ENCODE measurements at regions not wholly inside any gene's neighbourhood (a gene's known extent, or its start where the extent isn't known, plus 50 kb on each side); places are given as distances from the start of the nearest gene placed in this dataset.

DNA sequence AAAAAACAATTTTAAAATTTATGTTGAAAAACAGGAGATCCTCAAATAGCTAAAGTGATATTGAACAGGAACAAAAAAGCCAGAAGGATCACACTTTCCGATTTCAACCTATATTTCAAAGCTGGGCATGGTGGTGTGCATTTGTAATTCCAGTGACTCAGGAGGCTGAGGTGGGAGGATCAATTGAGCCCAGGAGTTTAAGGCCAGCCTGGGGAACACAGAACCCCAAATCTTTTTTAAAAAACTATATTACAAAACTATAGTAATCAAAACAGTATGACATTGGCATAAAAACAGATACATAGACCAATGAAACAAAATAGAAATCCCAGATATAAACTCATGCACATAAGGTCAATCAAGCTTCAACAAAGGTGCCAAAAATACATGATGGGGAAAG lies 68.4 kb downstream of the MEX3B start:
- intact Hi-C loops (cut with DNase I), result no loop called here
- Histone ChIP-seq H3K36me3 (ENCODE audit: control insufficient read depth in 2 of 3, insufficient read depth in 3 of 3, low read length in 3 of 3) (no peaks in the 10 kb centered on the region), H3K9me3 (ENCODE audit: control insufficient read depth in 2 of 3, insufficient read depth in 1 of 3, low read length in 3 of 3) (peaks cover 0 to 14% (median 0%) of the 10 kb centered on the region in 3 donors), H3K27ac (ENCODE audit: low read depth in 2 of 2, low read length in 2 of 2) (no peak overlapping the region), H3K4me1 (ENCODE audit: control insufficient read depth in 2 of 3, insufficient read depth in 2 of 3, low read depth in 1 of 3, low read length in 3 of 3) (no peaks in the 10 kb centered on the region), H3K4me3 (ENCODE audit: low read length in 3 of 3) (no peak overlapping the region), H3K9ac (ENCODE audit: low read length in 3 of 3) (no peak overlapping the region), H3K27me3 (ENCODE audit: control insufficient read depth, insufficient read depth, low read length) (no peaks in the 10 kb centered on the region)
- FAIRE-seq (no peak), DNase-seq (no peak)
- TF ChIP-seq, protein P1, sequence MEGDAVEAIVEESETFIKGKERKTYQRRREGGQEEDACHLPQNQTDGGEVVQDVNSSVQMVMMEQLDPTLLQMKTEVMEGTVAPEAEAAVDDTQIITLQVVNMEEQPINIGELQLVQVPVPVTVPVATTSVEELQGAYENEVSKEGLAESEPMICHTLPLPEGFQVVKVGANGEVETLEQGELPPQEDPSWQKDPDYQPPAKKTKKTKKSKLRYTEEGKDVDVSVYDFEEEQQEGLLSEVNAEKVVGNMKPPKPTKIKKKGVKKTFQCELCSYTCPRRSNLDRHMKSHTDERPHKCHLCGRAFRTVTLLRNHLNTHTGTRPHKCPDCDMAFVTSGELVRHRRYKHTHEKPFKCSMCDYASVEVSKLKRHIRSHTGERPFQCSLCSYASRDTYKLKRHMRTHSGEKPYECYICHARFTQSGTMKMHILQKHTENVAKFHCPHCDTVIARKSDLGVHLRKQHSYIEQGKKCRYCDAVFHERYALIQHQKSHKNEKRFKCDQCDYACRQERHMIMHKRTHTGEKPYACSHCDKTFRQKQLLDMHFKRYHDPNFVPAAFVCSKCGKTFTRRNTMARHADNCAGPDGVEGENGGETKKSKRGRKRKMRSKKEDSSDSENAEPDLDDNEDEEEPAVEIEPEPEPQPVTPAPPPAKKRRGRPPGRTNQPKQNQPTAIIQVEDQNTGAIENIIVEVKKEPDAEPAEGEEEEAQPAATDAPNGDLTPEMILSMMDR (IDR thresholded peaks at IDR 0.05; ENCODE audit: borderline replicate concordance, extremely low read depth, insufficient read depth), result no peak

DNA sequence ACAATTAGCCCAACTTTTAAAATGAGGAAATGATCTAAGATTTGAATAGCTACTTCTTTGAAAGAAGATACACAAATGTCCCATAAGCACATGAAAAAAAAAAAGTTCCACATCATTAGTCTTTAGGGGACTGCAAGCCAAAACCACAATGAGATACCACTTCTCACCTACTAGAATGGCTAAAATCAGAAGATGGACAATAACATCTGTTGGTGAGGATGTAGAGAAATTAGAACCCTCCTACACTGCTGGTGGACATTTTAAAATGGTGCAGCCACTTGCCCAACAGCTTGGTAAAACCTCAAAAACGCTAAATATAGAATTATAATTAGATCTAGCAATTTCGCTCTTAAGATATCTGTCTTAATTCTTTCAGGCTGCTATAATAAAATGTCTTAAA lies 77.1 kb downstream of the MEX3B start:
- H3K9ac ChIP-seq (ENCODE audit: low read length in 3 of 3), result no peak overlapping the region
- H3K4me3 ChIP-seq (ENCODE audit: low read length in 3 of 3), result no peak overlapping the region
- H3K27ac ChIP-seq (ENCODE audit: low read depth in 2 of 2, low read length in 2 of 2), result no peak overlapping the region
- H3K9me3 ChIP-seq (ENCODE audit: control insufficient read depth in 2 of 3, insufficient read depth in 1 of 3, low read length in 3 of 3), result no peaks in the 10 kb centered on the region
- TF ChIP-seq, protein P1 (IDR thresholded peaks at IDR 0.05; ENCODE audit: borderline replicate concordance, extremely low read depth, insufficient read depth), result no peak
- FAIRE-seq (no peak), DNase-seq (no peak)
- intact Hi-C loops (cut with DNase I), result no loop called here
- H3K4me1 ChIP-seq (ENCODE audit: control insufficient read depth in 2 of 3, insufficient read depth in 2 of 3, low read depth in 1 of 3, low read length in 3 of 3), result no peaks in the 10 kb centered on the region
- H3K36me3 ChIP-seq (ENCODE audit: control insufficient read depth in 2 of 3, insufficient read depth in 3 of 3, low read length in 3 of 3), result no peaks in the 10 kb centered on the region
- H3K27me3 ChIP-seq (ENCODE audit: control insufficient read depth, insufficient read depth, low read length), result no peaks in the 10 kb centered on the region

- no peak for FAIRE-seq
- Histone ChIP-seq H3K4me1 (ENCODE audit: control insufficient read depth in 2 of 3, insufficient read depth in 2 of 3, low read depth in 1 of 3, low read length in 3 of 3) (no peaks in the 10 kb centered on the region), H3K27ac (ENCODE audit: low read depth in 2 of 2, low read length in 2 of 2) (no peak overlapping the region), H3K4me3 (ENCODE audit: low read length in 3 of 3) (no peak overlapping the region), H3K9me3 (ENCODE audit: control insufficient read depth in 2 of 3, insufficient read depth in 1 of 3, low read length in 3 of 3) (no peaks in the 10 kb centered on the region), H3K27me3 (ENCODE audit: control insufficient read depth, insufficient read depth, low read length) (no peaks in the 10 kb centered on the region), H3K36me3 (ENCODE audit: control insufficient read depth in 2 of 3, insufficient read depth in 3 of 3, low read length in 3 of 3) (no peaks in the 10 kb centered on the region), H3K9ac (ENCODE audit: low read length in 3 of 3) (no peak overlapping the region)
- DNase-seq, result peak in 1 of 5 donors; percentile 19
- intact Hi-C loops (cut with DNase I), result no loop called here
- TF ChIP-seq, protein P1 (IDR thresholded peaks at IDR 0.05; ENCODE audit: borderline replicate concordance, extremely low read depth, insufficient read depth), result no peak
Observed at GRCh38 chr15:81966631-81967030, 79.2 kb downstream of the MEX3B start.

- intact Hi-C loops (cut with DNase I), result no loop called here
- TF ChIP-seq, protein P1 (IDR thresholded peaks at IDR 0.05; ENCODE audit: borderline replicate concordance, extremely low read depth, insufficient read depth), result no peak
- Histone ChIP-seq H3K9ac (ENCODE audit: low read length in 3 of 3) (no peak overlapping the region), H3K9me3 (ENCODE audit: control insufficient read depth in 2 of 3, insufficient read depth in 1 of 3, low read length in 3 of 3) (no peaks in the 10 kb centered on the region), H3K4me1 (ENCODE audit: control insufficient read depth in 2 of 3, insufficient read depth in 2 of 3, low read depth in 1 of 3, low read length in 3 of 3) (no peaks in the 10 kb centered on the region), H3K4me3 (ENCODE audit: low read length in 3 of 3) (no peak overlapping the region), H3K27ac (ENCODE audit: low read depth in 2 of 2, low read length in 2 of 2) (no peak overlapping the region), H3K36me3 (ENCODE audit: control insufficient read depth in 2 of 3, insufficient read depth in 3 of 3, low read length in 3 of 3) (no peaks in the 10 kb centered on the region), H3K27me3 (ENCODE audit: control insufficient read depth, insufficient read depth, low read length) (no peaks in the 10 kb centered on the region)
- DNase-seq (peak in 1 of 5 donors; percentile 14), FAIRE-seq (no peak)
Observed at GRCh38 chr15:81962482-81962881, 83.3 kb downstream of the MEX3B start.

Data from kidney (tissue), 13 donors.